Stomach smooth muscle (tissue), 2 donors: ENCODE measurements at regions not wholly inside any gene's neighbourhood (a gene's known extent, or its start where the extent isn't known, plus 50 kb on each side); places are given as distances from the start of the nearest gene placed in this dataset.

Source experiments
- H3K27ac ChIP-seq: one replicate; pipeline ENCODE4 v1.7.0; 2013; ENCODE audit warnings: mild to moderate bottlenecking, low read length, inconsistent platforms
- H3K27me3 ChIP-seq, 2 donors: one replicate each; pipeline ENCODE4 v1.7.0; 2013; ENCODE audit warnings: low read length in 2 of 2; ENCODE audit not compliant: insufficient read depth in 2 of 2, control insufficient read depth in 1 of 2
- H3K36me3 ChIP-seq, 2 donors: one replicate each; pipeline ENCODE4 v1.7.0; 2013; ENCODE audit warnings: low read length in 2 of 2; ENCODE audit not compliant: control insufficient read depth in 2 of 2, insufficient read depth in 2 of 2
- H3K4me1 ChIP-seq: one replicate; pipeline ENCODE4 v1.7.0; 2013; ENCODE audit warnings: low read length; ENCODE audit not compliant: control insufficient read depth, insufficient read depth
- H3K4me3 ChIP-seq, 2 donors: one replicate each; pipeline ENCODE4 v1.7.0; 2013; ENCODE audit warnings: low read length in 2 of 2
- H3K9ac ChIP-seq, 2 donors: one replicate each; pipeline ENCODE4 v1.7.0; 2013; ENCODE audit warnings: low read length in 2 of 2, mild to moderate bottlenecking in 1 of 2
- H3K9me3 ChIP-seq, 2 donors: one replicate each; pipeline ENCODE4 v1.7.0; 2013; ENCODE audit warnings: low read length in 2 of 2; ENCODE audit not compliant: control insufficient read depth in 2 of 2
- donor health status: healthy.
- donor health status: Pancreatic carcinoma.

- Histone ChIP-seq H3K27me3 (no peaks in the 10 kb centered on the region), H3K9me3 (no peaks in the 10 kb centered on the region), H3K27ac (no peak overlapping the region), H3K4me1 (no peaks in the 10 kb centered on the region), H3K36me3 (no peaks in the 10 kb centered on the region), H3K9ac (no peak overlapping the region), H3K4me3 (no peak overlapping the region)
These were observed 439.2 kb downstream of the TNS1 start for GRCh38 chr2:217563565-217563964.

DNA sequence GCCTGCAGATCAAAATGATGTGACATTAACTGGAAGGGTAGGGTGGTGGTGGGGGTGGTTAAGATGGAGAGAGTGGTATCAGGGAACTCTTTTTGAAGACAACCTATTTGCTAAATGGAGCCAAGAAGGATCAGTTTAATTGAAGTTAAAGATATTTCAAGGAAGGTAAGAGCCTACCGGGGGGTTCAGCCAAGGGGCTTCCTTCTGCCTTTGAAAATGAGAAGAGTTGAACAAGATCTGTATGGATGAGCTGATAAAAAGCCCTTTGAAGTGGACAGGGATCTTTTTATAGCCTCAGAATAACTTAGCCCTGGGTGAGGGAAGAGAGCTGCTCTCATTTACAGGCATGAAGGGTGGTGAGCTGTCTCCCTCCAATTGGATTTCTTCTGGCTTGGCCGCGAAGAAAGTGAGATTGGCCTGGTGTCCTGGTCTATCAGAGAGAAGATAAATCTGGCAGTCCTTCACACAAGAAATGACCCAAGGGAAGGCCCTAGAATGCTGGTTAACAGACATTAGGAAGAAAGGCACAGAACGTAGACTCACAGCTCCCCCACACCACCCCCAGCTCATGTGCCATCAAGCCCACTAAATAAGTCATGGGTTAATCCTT lies 439.8 kb downstream of the TNS1 start:
- Histone ChIP-seq H3K4me1 (no peaks in the 10 kb centered on the region), H3K4me3 (no peak overlapping the region), H3K9me3 (no peaks in the 10 kb centered on the region), H3K27me3 (no peaks in the 10 kb centered on the region), H3K27ac (no peak overlapping the region), H3K9ac (no peak overlapping the region), H3K36me3 (no peaks in the 10 kb centered on the region)

- Histone ChIP-seq H3K36me3 (no peaks in the 10 kb centered on the region), H3K27ac (no peak overlapping the region), H3K4me1 (peaks cover 3% of the 10 kb centered on the region), H3K9me3 (no peaks in the 10 kb centered on the region), H3K9ac (no peak overlapping the region), H3K4me3 (no peak overlapping the region), H3K27me3 (no peaks in the 10 kb centered on the region)
These were observed 443.7 kb downstream of the TNS1 start for GRCh38 chr2:217559084-217559483.

DNA sequence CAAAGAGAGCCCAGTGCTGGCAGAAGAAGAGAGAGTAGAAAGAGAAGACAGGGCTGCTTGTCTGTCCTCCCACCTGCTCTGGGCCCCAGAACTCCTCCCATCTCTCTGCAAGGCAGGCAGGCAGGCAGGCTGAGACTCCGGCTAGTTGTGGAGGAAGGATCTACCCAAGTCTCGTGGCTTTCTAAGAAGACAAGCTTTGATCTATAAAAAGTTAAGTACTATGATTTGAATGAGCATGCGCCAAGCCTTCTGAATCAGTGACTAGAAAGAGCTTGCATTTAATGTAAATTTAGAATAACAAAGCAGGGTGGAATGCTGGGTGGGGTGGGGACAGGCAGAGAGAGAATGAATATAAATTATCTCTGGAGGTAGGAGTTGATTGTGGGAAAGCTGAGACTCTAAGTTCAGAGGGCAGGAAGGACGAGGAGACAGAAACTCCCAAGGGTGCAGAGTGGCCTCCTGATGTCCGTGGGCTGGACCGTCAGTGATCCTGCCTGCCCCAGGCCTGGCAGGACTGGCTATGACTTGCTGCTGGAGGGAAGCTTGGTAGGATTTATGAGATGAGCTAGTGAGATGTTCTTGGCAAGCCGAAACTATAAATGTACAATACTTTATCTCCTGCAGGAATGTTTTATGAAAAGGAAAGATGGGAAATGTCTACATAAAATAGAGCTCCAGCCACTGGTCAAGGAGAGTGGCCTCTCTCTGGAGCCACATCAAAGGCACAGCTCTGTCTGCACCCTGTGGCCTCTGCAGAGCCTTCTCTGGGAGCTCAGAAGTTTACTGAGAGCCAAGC lies 447.5 kb downstream of the TNS1 start:
- no peak overlapping the region for H3K9ac ChIP-seq
- H3K27me3 ChIP-seq = no peaks in the 10 kb centered on the region
- no peak overlapping the region for H3K27ac ChIP-seq
- no peak overlapping the region for H3K4me3 ChIP-seq
- H3K36me3 ChIP-seq = no peaks in the 10 kb centered on the region
- H3K9me3 ChIP-seq = no peaks in the 10 kb centered on the region
- H3K4me1 ChIP-seq = peaks cover 9% of the 10 kb centered on the region

DNA sequence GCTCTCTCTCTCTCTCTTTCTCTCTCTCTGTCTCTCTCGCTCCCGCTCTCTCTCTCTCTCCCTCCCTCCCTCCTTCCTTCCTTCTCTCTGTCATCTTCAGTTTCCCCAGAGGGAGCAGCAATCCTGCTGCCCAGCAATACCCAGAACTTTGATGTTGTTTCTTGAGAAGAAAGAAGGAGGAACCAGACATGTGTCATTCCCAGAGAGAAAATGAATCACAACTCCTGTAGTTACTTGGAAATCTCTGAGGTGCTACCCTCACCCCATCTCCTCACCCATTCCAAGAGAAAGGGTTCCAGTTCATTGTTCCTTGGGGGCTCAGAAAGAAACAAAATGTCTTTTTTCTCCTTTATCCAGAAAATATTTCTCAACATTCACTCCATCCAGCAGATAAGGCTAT lies 449.1 kb downstream of the TNS1 start:
- Histone ChIP-seq H3K9me3 (no peaks in the 10 kb centered on the region), H3K27ac (no peak overlapping the region), H3K27me3 (no peaks in the 10 kb centered on the region), H3K4me1 (peaks cover 9% of the 10 kb centered on the region), H3K9ac (no peak overlapping the region), H3K36me3 (no peaks in the 10 kb centered on the region), H3K4me3 (no peak overlapping the region)

DNA sequence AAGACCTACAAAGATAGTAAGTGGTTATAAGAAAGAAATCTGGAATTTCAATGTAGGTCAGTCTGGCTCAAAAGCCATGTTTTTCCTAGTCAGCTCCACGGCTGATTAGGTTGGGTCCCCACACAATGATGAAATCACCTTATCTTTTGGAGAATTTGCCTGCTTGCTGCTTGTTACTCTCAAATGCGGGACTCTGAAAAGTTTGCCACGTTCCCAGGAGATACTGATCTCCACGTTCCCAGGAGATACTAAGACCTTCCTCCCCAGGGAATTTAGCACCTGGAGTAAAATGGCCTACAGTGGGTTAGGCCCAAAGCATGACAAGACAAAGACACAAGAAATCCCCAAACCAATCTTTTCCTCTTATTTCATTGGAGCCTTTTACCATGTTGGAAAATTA lies 449.6 kb downstream of the TNS1 start:
- Histone ChIP-seq H3K9ac (no peak overlapping the region), H3K4me3 (no peak overlapping the region), H3K27me3 (no peaks in the 10 kb centered on the region), H3K27ac (no peak overlapping the region), H3K9me3 (no peaks in the 10 kb centered on the region), H3K36me3 (no peaks in the 10 kb centered on the region), H3K4me1 (peaks cover 9% of the 10 kb centered on the region)

DNA sequence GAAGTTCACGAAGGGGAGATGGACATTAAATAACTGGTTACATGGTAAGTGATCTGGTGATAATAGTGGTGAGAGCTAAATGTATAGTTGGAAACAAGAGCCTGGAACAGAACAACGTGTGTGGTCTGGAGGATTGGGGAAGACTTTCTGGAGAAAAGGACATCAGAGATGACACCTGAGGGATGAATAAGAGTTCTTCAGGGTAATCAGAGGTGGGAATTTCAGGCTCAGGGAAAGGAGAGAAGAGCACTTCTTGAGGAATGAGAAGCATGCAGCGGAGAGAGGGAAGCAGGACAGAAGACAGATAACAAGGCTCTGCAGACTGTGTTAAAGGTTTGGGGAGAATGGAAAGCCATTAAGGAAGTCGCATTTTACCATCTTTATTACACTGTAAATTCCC lies 450.7 kb downstream of the TNS1 start:
- H3K4me1 ChIP-seq = peaks cover 9% of the 10 kb centered on the region
- H3K4me3 ChIP-seq = no peak overlapping the region
- H3K9ac ChIP-seq = no peak overlapping the region
- H3K36me3 ChIP-seq = no peaks in the 10 kb centered on the region
- no peak overlapping the region for H3K27ac ChIP-seq
- no peaks in the 10 kb centered on the region for H3K9me3 ChIP-seq
- H3K27me3 ChIP-seq = no peaks in the 10 kb centered on the region

GRCh38 chr2:217551252-217551899 lies 451.4 kb downstream of the TNS1 start:
- Histone ChIP-seq H3K4me1 (peaks cover 9% of the 10 kb centered on the region), H3K27me3 (no peaks in the 10 kb centered on the region), H3K9me3 (no peaks in the 10 kb centered on the region), H3K36me3 (no peaks in the 10 kb centered on the region), H3K27ac (no peak overlapping the region), H3K4me3 (no peak overlapping the region), H3K9ac (no peak overlapping the region)

GRCh38 chr2:217539126-217539525 lies 463.7 kb downstream of the TNS1 start:
- Histone ChIP-seq H3K9ac (no peak overlapping the region), H3K27ac (no peak overlapping the region), H3K4me1 (peaks cover 4% of the 10 kb centered on the region), H3K9me3 (no peaks in the 10 kb centered on the region), H3K36me3 (no peaks in the 10 kb centered on the region), H3K27me3 (no peaks in the 10 kb centered on the region), H3K4me3 (no peak overlapping the region)

- no peaks in the 10 kb centered on the region for H3K9me3 ChIP-seq
- no peak overlapping the region for H3K27ac ChIP-seq
- H3K9ac ChIP-seq = no peak overlapping the region
- H3K4me1 ChIP-seq = peaks cover 4% of the 10 kb centered on the region
- H3K27me3 ChIP-seq = no peaks in the 10 kb centered on the region
- no peak overlapping the region for H3K4me3 ChIP-seq
- H3K36me3 ChIP-seq = no peaks in the 10 kb centered on the region
These were observed 464.1 kb downstream of the TNS1 start for GRCh38 chr2:217538719-217539118.
